ENCODE measurements at regions not wholly inside any gene's neighbourhood (a gene's known extent, or its start where the extent isn't known, plus 50 kb on each side); places are given as distances from the start of the nearest gene placed in this dataset.

GRCh38 chr1:17890056-17890814 is 135.1 kb downstream of the ACTL8 start:
- Histone ChIP-seq H3K36me3 (no peaks in the 10 kb centered on the region), H3K27ac (no peak overlapping the region), H3K4me1 (peaks cover 4 to 8% of the 10 kb centered on the region in 2 donors), H3K4me3 (no peak overlapping the region), H3K27me3 (no peaks in the 10 kb centered on the region), H3K9me3 (no peaks in the 10 kb centered on the region)
- intact Hi-C loops (cut with DNase I): no loop called here
- TF ChIP-seq CTCF (IDR thresholded peaks at IDR 0.05): no peak
- DNase-seq (ENCODE audit: low spot score in 2 of 2): no peak

DNA sequence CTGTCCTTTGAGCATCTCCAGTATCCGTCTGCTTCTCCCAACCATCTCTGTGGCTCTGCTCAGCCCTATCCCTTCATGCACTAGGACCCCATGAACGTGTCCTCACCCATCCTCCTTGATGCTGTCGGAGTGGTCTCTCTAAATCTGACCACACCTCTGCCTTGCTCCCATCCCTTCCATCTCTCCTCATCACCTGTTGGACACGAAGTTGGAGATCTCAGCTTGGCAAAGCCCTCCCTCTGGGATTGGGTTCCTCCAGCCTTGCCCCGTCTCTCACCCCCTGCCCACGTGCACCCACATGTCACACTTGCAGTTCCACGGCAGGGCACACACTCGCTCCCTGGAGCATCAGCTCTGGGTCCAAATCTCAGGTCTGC is 135.7 kb downstream of the ACTL8 start:
- DNase-seq (ENCODE audit: low spot score in 2 of 2): no peak
- no peak overlapping the region for H3K4me3 ChIP-seq
- H3K9me3 ChIP-seq: no peaks in the 10 kb centered on the region
- H3K4me1 ChIP-seq: peaks cover 4 to 8% of the 10 kb centered on the region in 2 donors
- H3K27ac ChIP-seq: no peak overlapping the region
- no peaks in the 10 kb centered on the region for H3K27me3 ChIP-seq
- intact Hi-C loops (cut with DNase I): no loop called here
- no peak for TF ChIP-seq CTCF (IDR thresholded peaks at IDR 0.05)
- no peaks in the 10 kb centered on the region for H3K36me3 ChIP-seq

DNA sequence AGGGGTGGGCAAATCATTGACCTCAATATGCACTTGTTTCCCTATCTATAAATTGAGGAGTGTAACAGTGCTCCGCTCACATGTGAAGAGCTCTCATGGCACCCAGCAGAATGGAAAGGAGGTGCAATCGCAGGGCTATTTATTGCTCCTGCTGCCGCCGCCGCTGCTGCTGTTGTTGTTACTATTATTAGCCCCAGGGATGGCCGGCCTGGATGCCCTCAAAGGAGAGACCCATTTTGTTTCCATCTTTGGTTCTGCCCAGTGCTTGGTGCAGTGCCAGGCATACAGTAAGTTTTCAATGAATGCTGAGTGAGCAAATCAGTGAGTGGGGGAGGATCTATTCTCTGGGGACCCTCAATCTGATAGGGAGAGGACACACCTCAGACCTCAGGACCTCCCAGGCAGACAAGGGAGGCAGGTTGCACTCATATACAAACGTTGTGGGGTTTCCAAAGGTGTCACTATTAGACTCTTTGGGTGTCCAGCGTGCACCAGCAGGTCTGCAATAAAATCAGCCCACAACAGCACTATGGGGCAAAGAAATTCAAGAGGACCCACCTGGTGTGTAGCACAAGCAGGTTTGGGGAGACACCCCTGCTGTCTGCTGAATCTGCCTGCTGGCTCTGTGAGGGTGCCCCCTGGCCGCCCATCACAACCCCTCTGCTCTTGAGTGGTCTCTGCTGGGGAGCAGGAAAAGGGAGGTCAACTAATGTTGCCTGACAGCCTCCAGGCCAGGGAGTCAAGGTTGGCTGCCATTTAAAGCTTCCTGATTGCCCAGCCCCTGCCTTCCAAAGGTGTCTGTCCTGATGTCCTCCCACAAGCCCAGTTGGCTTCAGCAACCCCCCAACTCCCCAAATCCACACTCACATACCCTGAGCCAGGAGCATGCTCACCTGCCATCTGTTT is 136.3 kb downstream of the ACTL8 start:
- H3K36me3 ChIP-seq: no peaks in the 10 kb centered on the region
- no peaks in the 10 kb centered on the region for H3K27me3 ChIP-seq
- H3K4me1 ChIP-seq: peaks cover 4 to 8% of the 10 kb centered on the region in 2 donors
- H3K27ac ChIP-seq: no peak overlapping the region
- no peak for DNase-seq (ENCODE audit: low spot score in 2 of 2)
- intact Hi-C loops (cut with DNase I): no loop called here
- no peaks in the 10 kb centered on the region for H3K9me3 ChIP-seq
- no peak overlapping the region for H3K4me3 ChIP-seq
- TF ChIP-seq CTCF (IDR thresholded peaks at IDR 0.05): no peak

DNA sequence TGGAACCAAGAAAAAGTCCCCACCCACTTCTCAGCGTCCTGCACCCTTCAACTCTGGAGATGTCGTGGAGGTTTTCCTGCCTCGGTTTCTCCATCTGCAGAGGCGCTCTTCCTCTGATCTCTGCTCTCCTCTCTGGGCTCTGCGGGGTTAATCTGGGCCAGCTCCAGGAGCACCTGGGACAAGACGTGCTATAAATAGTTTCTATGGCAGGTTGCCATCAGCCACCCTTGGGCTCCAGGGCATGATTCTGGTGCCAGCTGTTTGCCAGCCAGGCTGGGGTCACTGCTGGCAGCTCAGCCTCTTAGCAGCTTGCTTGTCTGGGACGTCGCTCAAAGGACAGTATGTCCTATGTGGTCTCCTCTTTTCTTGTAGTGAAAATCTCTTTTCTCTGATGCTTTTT is 137.1 kb downstream of the ACTL8 start:
- Histone ChIP-seq H3K4me3 (no peak overlapping the region), H3K27ac (no peak overlapping the region), H3K27me3 (no peaks in the 10 kb centered on the region), H3K9me3 (no peaks in the 10 kb centered on the region), H3K36me3 (no peaks in the 10 kb centered on the region), H3K4me1 (peaks cover 4 to 8% of the 10 kb centered on the region in 2 donors)
- no peak for TF ChIP-seq CTCF (IDR thresholded peaks at IDR 0.05)
- intact Hi-C loops (cut with DNase I): no loop called here
- no peak for DNase-seq (ENCODE audit: low spot score in 2 of 2)

- no peaks in the 10 kb centered on the region for H3K9me3 ChIP-seq
- no peaks in the 10 kb centered on the region for H3K36me3 ChIP-seq
- H3K27me3 ChIP-seq: no peaks in the 10 kb centered on the region
- H3K4me3 ChIP-seq: no peak overlapping the region
- intact Hi-C loops (cut with DNase I): no loop called here
- H3K27ac ChIP-seq: no peak overlapping the region
- no peak for DNase-seq (ENCODE audit: low spot score in 2 of 2)
- peaks cover 4 to 8% of the 10 kb centered on the region in 2 donors for H3K4me1 ChIP-seq
- no peak for TF ChIP-seq CTCF (IDR thresholded peaks at IDR 0.05)
Observed at GRCh38 chr1:17892851-17893250, 137.7 kb downstream of the ACTL8 start.
